NT2/D1 (cell line): ENCODE measurements at regions not wholly inside any gene's neighbourhood (a gene's known extent, or its start where the extent isn't known, plus 50 kb on each side); places are given as distances from the start of the nearest gene placed in this dataset.
A peak's percentile ranks its signal among the peaks of the same experiment; 100 is the strongest.

Experiments
- DNase-seq: peaks from one replicate; pipeline ENCODE4 v3.0.0-alpha.2; 2011; ENCODE audit warnings: low read depth, low spot score
- H3K27me3 ChIP-seq: 2 replicates; pipeline ENCODE4 v1.6.0; 2011; ENCODE audit warnings: mild to moderate bottlenecking; ENCODE audit not compliant: insufficient read length, insufficient read depth
- H3K36me3 ChIP-seq: 2 replicates; pipeline ENCODE4 v1.6.1; 2011; ENCODE audit warnings: mild to moderate bottlenecking, low read length, mixed read lengths; ENCODE audit not compliant: insufficient read depth, insufficient read length
- H3K4me1 ChIP-seq: 2 replicates; pipeline ENCODE4 v1.5.1; 2011; ENCODE audit not compliant: insufficient read depth, insufficient read length
- H3K4me3 ChIP-seq: 2 replicates; pipeline ENCODE4 v1.5.1; 2011; ENCODE audit warnings: low read depth; ENCODE audit not compliant: insufficient read length
- H3K9ac ChIP-seq: 2 replicates; pipeline ENCODE4 v1.6.0; 2011; ENCODE audit warnings: low read depth; ENCODE audit not compliant: insufficient read length
- H3K9me3 ChIP-seq: 2 replicates; pipeline ENCODE4 v1.5.1; 2011; ENCODE audit warnings: mild to moderate bottlenecking, low read length; ENCODE audit not compliant: insufficient read depth
- SUZ12 ChIP-seq: IDR thresholded peaks from 2 replicates; pipeline ENCODE4 v1.6.1; 2011; ENCODE audit not compliant: insufficient read length, insufficient read depth; ENCODE audit errors: extremely low read depth
- YY1 ChIP-seq: IDR thresholded peaks from 2 replicates; pipeline ENCODE4 v1.6.1; 2011; ENCODE audit not compliant: insufficient read length, insufficient read depth
- ZNF274 ChIP-seq: IDR thresholded peaks from 2 replicates; pipeline ENCODE4 v1.6.1; 2011; ENCODE audit warnings: mild to moderate bottlenecking, low read depth, low read length

DNA sequence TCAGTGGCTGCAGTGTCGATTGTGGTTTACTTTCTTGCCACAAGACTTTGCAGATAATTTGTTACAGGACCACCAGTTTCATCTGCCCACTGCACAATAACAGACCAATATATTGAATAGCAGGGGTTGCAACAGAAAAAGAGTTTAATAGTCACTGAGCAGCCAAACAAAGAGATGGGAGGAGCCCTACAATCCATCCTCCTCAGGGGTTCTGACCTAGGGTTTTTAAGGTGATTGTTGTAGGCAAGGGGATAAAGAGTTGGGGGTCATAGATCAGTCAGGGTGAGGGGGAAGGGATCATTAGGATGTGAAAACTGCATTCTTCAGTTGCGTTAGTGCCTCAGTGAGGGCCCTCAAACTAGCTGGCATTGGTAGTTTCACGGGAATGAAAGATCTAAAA, 110.7 kb upstream of the OLFM3 start:
- Histone ChIP-seq H3K4me1 (no peaks in the 10 kb centered on the region), H3K27me3 (no peaks in the 10 kb centered on the region), H3K9ac (no peak overlapping the region), H3K36me3 (no peaks in the 10 kb centered on the region), H3K4me3 (no peak overlapping the region), H3K9me3 (peaks cover 17% of the 10 kb centered on the region; the same call in 1 of the 2 replicates)
- DNase-seq: peak; percentile 42
- TF ChIP-seq ZNF274 (no peak), YY1 (no peak), SUZ12 (no peak)

DNA sequence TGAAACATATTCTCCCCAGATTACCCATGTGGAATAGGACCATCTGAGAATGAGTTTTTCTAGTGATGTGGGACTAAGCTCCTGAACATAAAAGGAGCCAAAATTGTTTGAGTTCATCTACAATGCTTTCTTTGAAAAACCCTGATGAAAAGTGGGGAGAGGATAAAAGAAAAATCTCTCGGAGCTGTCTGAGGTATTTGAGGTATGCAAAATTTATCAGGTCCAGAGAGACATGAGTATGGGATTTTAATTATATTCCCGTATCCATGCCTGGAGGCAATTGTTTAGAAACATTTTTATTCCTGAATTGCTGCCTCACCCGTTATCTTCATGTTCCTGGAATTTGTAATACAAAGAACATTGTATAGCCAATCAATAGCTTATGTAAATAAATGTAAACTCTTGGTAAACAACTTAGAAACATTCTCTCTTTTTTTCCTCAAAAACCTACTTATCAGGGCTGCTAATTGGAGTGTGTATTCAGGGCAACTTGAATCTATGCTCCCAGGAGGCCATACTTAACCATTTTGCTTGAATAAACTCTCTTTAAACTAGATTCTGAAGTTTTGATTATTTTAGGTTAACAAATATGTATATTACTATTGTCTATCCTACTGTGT, 109.3 kb upstream of the OLFM3 start:
- peaks cover 17% of the 10 kb centered on the region; the same call in 1 of the 2 replicates for H3K9me3 ChIP-seq
- TF ChIP-seq SUZ12 (no peak), YY1 (no peak), ZNF274 (no peak)
- no peak overlapping the region for H3K9ac ChIP-seq
- H3K4me3 ChIP-seq: no peak overlapping the region
- no peak for DNase-seq
- no peaks in the 10 kb centered on the region for H3K36me3 ChIP-seq
- no peaks in the 10 kb centered on the region for H3K27me3 ChIP-seq
- H3K4me1 ChIP-seq: no peaks in the 10 kb centered on the region

- H3K4me1 ChIP-seq: no peaks in the 10 kb centered on the region
- no peaks in the 10 kb centered on the region for H3K27me3 ChIP-seq
- no peak overlapping the region for H3K4me3 ChIP-seq
- DNase-seq: no peak
- no peak overlapping the region for H3K9ac ChIP-seq
- TF ChIP-seq YY1 (no peak), ZNF274 (no peak), SUZ12 (no peak)
- no peaks in the 10 kb centered on the region; the same call in 1 of the 2 replicates for H3K9me3 ChIP-seq
- no peaks in the 10 kb centered on the region for H3K36me3 ChIP-seq
Measured at GRCh38 chr1:102103646-102104045, 106.9 kb upstream of the OLFM3 start.

- TF ChIP-seq ZNF274: no peak
- DNase-seq: no peak
- H3K36me3 ChIP-seq: no peaks in the 10 kb centered on the region
- H3K4me3 ChIP-seq: no peak overlapping the region
- no peaks in the 10 kb centered on the region for H3K4me1 ChIP-seq
- no peaks in the 10 kb centered on the region; the same call in 1 of the 2 replicates for H3K9me3 ChIP-seq
- no peak overlapping the region for H3K9ac ChIP-seq
- no peaks in the 10 kb centered on the region for H3K27me3 ChIP-seq
Measured at GRCh38 chr1:102102276-102102780, 105.6 kb upstream of the OLFM3 start.

DNA sequence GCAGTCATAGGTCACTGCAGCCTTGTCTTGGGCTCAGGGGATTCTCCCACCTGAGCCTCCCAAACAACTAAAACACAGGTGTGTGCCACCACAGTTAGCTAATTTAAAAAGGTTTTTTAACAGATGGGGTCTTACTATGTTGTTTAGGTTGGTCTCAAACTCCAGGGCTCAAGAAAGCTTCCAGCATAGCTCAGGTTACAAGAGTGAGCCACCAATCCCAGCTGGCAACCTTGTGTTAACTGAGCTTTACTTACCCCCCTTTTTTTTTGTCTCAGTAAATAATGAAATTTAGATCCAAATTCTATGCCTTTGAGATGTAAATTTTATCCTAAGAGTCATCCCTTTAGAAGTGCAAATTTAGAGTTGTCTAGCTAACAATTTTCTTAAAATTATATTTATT, 103.9 kb upstream of the OLFM3 start:
- no peaks in the 10 kb centered on the region for H3K9me3 ChIP-seq
- no peak for TF ChIP-seq YY1
- TF ChIP-seq ZNF274: no peak
- TF ChIP-seq SUZ12: no peak
- H3K4me3 ChIP-seq: no peak overlapping the region
- no peaks in the 10 kb centered on the region for H3K4me1 ChIP-seq
- H3K36me3 ChIP-seq: no peaks in the 10 kb centered on the region
- no peaks in the 10 kb centered on the region for H3K27me3 ChIP-seq
- H3K9ac ChIP-seq: no peak overlapping the region
- DNase-seq: no peak

- no peaks in the 10 kb centered on the region for H3K4me1 ChIP-seq
- no peaks in the 10 kb centered on the region for H3K36me3 ChIP-seq
- H3K4me3 ChIP-seq: no peak overlapping the region
- no peaks in the 10 kb centered on the region for H3K9me3 ChIP-seq
- DNase-seq: no peak
- no peak overlapping the region for H3K9ac ChIP-seq
- H3K27me3 ChIP-seq: no peaks in the 10 kb centered on the region
- TF ChIP-seq ZNF274: no peak
- TF ChIP-seq YY1: no peak
- TF ChIP-seq SUZ12: no peak
Measured at GRCh38 chr1:102099916-102100315, 103.2 kb upstream of the OLFM3 start.

GRCh38 chr1:102098536-102098935, 101.8 kb upstream of the OLFM3 start:
- Histone ChIP-seq H3K36me3 (no peaks in the 10 kb centered on the region), H3K9ac (no peak overlapping the region), H3K4me1 (no peaks in the 10 kb centered on the region), H3K4me3 (no peak overlapping the region), H3K27me3 (no peaks in the 10 kb centered on the region), H3K9me3 (no peaks in the 10 kb centered on the region)
- TF ChIP-seq SUZ12 (no peak), YY1 (no peak), ZNF274 (no peak)
- DNase-seq: no peak
